ENCODE measurements at regions not wholly inside any gene's neighbourhood (a gene's known extent, or its start where the extent isn't known, plus 50 kb on each side); places are given as distances from the start of the nearest gene placed in this dataset.
A peak's percentile ranks its signal among the peaks of the same experiment; 100 is the strongest.

DNA sequence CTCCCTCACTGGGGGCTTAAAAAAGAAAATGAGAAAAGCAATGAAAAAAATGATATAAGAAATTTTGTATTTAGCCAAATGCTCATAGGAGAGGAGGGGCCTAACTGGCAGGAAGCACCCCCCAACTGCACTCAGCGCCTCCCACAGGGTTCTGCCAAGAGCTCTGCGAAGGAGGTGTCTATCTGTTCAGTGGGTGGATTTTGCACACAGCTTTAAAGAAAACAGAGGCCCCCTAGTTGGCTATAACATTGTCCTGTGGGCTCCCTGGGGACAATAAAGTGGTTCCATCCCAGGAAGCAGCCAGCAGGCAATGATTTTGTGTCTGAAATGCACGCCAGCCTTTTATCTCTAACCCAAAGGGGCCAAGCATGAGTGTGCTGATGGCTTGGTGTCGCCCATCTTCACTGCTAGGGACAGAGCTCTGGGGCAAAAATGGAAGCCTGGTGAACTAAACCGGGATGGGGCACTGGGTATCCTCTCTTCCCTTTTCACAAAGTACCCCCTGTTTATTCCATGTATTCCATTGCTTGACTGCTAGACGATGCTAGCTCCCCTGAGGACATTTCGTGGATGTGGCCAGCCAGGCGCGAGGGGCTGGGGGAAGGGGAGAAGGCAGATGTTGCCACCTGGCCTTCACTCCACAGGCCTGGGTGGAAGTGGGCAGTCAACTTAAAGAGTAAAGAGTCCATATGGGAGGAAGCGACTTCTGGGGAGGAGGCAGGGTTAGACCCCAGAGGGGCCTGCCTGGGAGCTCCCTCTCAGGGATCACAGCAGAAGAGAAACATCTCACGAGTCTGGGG is 205.7 kb downstream of the CYP26B1 start:
- Histone ChIP-seq H2BK15ac (ENCODE audit: low read length) (peak overlapping the region; percentile 72), H3K27ac (replicated peaks; ENCODE audit: low read length) (no peak overlapping the region), H2BK5ac (ENCODE audit: low read length) (no peak overlapping the region), H3K23ac (ENCODE audit: low read depth, low read length, poor library complexity) (no peak overlapping the region), H2AK5ac (ENCODE audit: low read depth, low read length) (no peak overlapping the region), H2AFZ (ENCODE audit: low read length) (no peak overlapping the region), H3K9ac (ENCODE audit: low read depth, low read length, poor library complexity) (no peak overlapping the region), H2BK12ac (ENCODE audit: low read length) (peak overlapping the region; percentile 52), H3K4me2 (ENCODE audit: insufficient read depth, low read length, poor library complexity, severe bottlenecking) (no peak overlapping the region), H2BK120ac (ENCODE audit: low read depth, low read length) (no peak overlapping the region), H3K4me1 (ENCODE audit: control insufficient read depth in 2 of 2, insufficient read depth in 1 of 2, low read depth in 1 of 2, low read length in 2 of 2) (peaks cover 0 to 14% of the 10 kb centered on the region in 2 donors), H3K27me3 (ENCODE audit: control insufficient read depth in 3 of 3, insufficient read depth in 3 of 3, low read depth in 1 of 3, low read length in 3 of 3) (no peaks in the 10 kb centered on the region), H3K4ac (ENCODE audit: low read length) (no peak overlapping the region), H3K18ac (ENCODE audit: low read length) (peak overlapping the region; percentile 29), H4K8ac (ENCODE audit: low read depth, low read length) (no peak overlapping the region), H3K14ac (ENCODE audit: low read length) (no peak overlapping the region), H3K36me3 (replicated peaks in 1 of 2; ENCODE audit: control insufficient read depth in 2 of 2, insufficient read depth in 2 of 2, low read length in 2 of 2) (no peaks in the 10 kb centered on the region), H3K4me3 (ENCODE audit: low read length in 2 of 2) (no peak overlapping the region), H3K9me3 (replicated peaks in 1 of 2; ENCODE audit: control insufficient read depth in 2 of 2, insufficient read depth in 1 of 2, low read depth in 1 of 2, low read length in 2 of 2) (peaks cover 0 to 1% of the 10 kb centered on the region in 2 donors), H4K91ac (ENCODE audit: low read depth, low read length, poor library complexity) (no peak overlapping the region), H3K79me1 (ENCODE audit: low read depth, low read length) (no peaks in the 10 kb centered on the region)
- WGBS, 2 donors (ENCODE audit: extremely low coverage in 2 of 2, insufficient read length in 2 of 2, insufficient replicate concordance in 1 of 2): no CpG with 5 or more reads among the region's 11 CpGs
- no peak for DNase-seq (ENCODE audit: low spot score)

DNA sequence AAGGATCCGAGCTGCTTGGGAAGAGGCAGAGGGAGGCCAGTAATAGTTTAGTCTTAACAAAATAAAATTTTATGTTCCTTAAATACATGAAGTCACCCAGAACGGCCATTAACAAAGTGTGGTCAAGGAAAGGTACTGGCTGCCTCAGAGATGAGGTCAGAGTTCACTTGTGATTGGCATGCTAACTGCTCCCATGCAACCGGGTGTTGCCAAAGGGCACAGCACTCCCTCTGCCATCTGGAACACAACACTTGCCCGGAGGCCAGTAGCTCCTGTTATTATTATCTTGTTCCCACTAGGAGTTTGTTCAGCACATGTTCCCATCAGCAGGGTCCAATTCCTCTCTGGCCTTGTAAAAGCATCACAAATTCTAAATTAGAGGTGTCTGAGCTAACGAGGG is 207.0 kb downstream of the CYP26B1 start:
- Histone ChIP-seq H3K9ac (ENCODE audit: low read depth, low read length, poor library complexity) (no peak overlapping the region), H3K4me2 (ENCODE audit: insufficient read depth, low read length, poor library complexity, severe bottlenecking) (no peak overlapping the region), H4K8ac (ENCODE audit: low read depth, low read length) (no peak overlapping the region), H3K4me1 (ENCODE audit: control insufficient read depth in 2 of 2, insufficient read depth in 1 of 2, low read depth in 1 of 2, low read length in 2 of 2) (peaks cover 0 to 14% of the 10 kb centered on the region in 2 donors), H3K18ac (ENCODE audit: low read length) (no peak overlapping the region), H3K27ac (replicated peaks; ENCODE audit: low read length) (no peak overlapping the region), H3K4ac (ENCODE audit: low read length) (no peak overlapping the region), H2BK120ac (ENCODE audit: low read depth, low read length) (no peak overlapping the region), H2AK5ac (ENCODE audit: low read depth, low read length) (no peak overlapping the region), H3K36me3 (replicated peaks in 1 of 2; ENCODE audit: control insufficient read depth in 2 of 2, insufficient read depth in 2 of 2, low read length in 2 of 2) (no peaks in the 10 kb centered on the region), H3K9me3 (replicated peaks in 1 of 2; ENCODE audit: control insufficient read depth in 2 of 2, insufficient read depth in 1 of 2, low read depth in 1 of 2, low read length in 2 of 2) (peaks cover 0 to 1% of the 10 kb centered on the region in 2 donors), H2BK5ac (ENCODE audit: low read length) (no peak overlapping the region), H3K23ac (ENCODE audit: low read depth, low read length, poor library complexity) (no peak overlapping the region), H3K14ac (ENCODE audit: low read length) (no peak overlapping the region), H3K79me1 (ENCODE audit: low read depth, low read length) (no peaks in the 10 kb centered on the region), H2AFZ (ENCODE audit: low read length) (no peak overlapping the region), H3K4me3 (ENCODE audit: low read length in 2 of 2) (no peak overlapping the region), H2BK12ac (ENCODE audit: low read length) (no peak overlapping the region), H3K27me3 (ENCODE audit: control insufficient read depth in 3 of 3, insufficient read depth in 3 of 3, low read depth in 1 of 3, low read length in 3 of 3) (no peaks in the 10 kb centered on the region), H2BK15ac (ENCODE audit: low read length) (no peak overlapping the region), H4K91ac (ENCODE audit: low read depth, low read length, poor library complexity) (no peak overlapping the region)
- DNase-seq (ENCODE audit: low spot score): no peak
- WGBS, 2 donors (ENCODE audit: extremely low coverage in 2 of 2, insufficient read length in 2 of 2, insufficient replicate concordance in 1 of 2): no CpG with 5 or more reads among the region's 5 CpGs

- H2BK5ac ChIP-seq (ENCODE audit: low read length): no peak overlapping the region
- H3K27me3 ChIP-seq (ENCODE audit: control insufficient read depth in 3 of 3, insufficient read depth in 3 of 3, low read depth in 1 of 3, low read length in 3 of 3): no peaks in the 10 kb centered on the region
- no peak overlapping the region for H3K23ac ChIP-seq (ENCODE audit: low read depth, low read length, poor library complexity)
- peak overlapping the region; percentile 73 for H3K18ac ChIP-seq (ENCODE audit: low read length)
- H4K91ac ChIP-seq (ENCODE audit: low read depth, low read length, poor library complexity): no peak overlapping the region
- H3K4me1 ChIP-seq (ENCODE audit: control insufficient read depth in 2 of 2, insufficient read depth in 1 of 2, low read depth in 1 of 2, low read length in 2 of 2): peaks cover 0 to 14% of the 10 kb centered on the region in 2 donors
- no peak overlapping the region for H4K8ac ChIP-seq (ENCODE audit: low read depth, low read length)
- H3K4me2 ChIP-seq (ENCODE audit: insufficient read depth, low read length, poor library complexity, severe bottlenecking): no peak overlapping the region
- peak overlapping the region; percentile 10 for H3K14ac ChIP-seq (ENCODE audit: low read length)
- H3K4me3 ChIP-seq (ENCODE audit: low read length in 2 of 2): no peak overlapping the region
- peak overlapping the region; percentile 54 for H2BK15ac ChIP-seq (ENCODE audit: low read length)
- no peaks in the 10 kb centered on the region for H3K79me1 ChIP-seq (ENCODE audit: low read depth, low read length)
- no peak overlapping the region for H3K4ac ChIP-seq (ENCODE audit: low read length)
- H2BK120ac ChIP-seq (ENCODE audit: low read depth, low read length): no peak overlapping the region
- no peak overlapping the region for H2BK12ac ChIP-seq (ENCODE audit: low read length)
- no peak overlapping the region for H3K27ac ChIP-seq (replicated peaks; ENCODE audit: low read length)
- H3K36me3 ChIP-seq (replicated peaks in 1 of 2; ENCODE audit: control insufficient read depth in 2 of 2, insufficient read depth in 2 of 2, low read length in 2 of 2): no peaks in the 10 kb centered on the region
- H2AFZ ChIP-seq (ENCODE audit: low read length): no peak overlapping the region
- no CpG with 5 or more reads among the region's 13 CpGs for WGBS, 2 donors (ENCODE audit: extremely low coverage in 2 of 2, insufficient read length in 2 of 2, insufficient replicate concordance in 1 of 2)
- no peak for DNase-seq (ENCODE audit: low spot score)
- peaks cover 0 to 1% of the 10 kb centered on the region in 2 donors for H3K9me3 ChIP-seq (replicated peaks in 1 of 2; ENCODE audit: control insufficient read depth in 2 of 2, insufficient read depth in 1 of 2, low read depth in 1 of 2, low read length in 2 of 2)
- no peak overlapping the region for H3K9ac ChIP-seq (ENCODE audit: low read depth, low read length, poor library complexity)
- H2AK5ac ChIP-seq (ENCODE audit: low read depth, low read length): peak overlapping the region; percentile 53
These were observed 207.8 kb downstream of the CYP26B1 start for GRCh38 chr2:71939588-71940535.

Data from neuronal stem cell (in vitro differentiated cells).